IMR-90 (cell line): ENCODE measurements at regions not wholly inside any gene's neighbourhood (a gene's known extent, or its start where the extent isn't known, plus 50 kb on each side); places are given as distances from the start of the nearest gene placed in this dataset.

ENCODE experiments used
- ATAC-seq: fragments of 200-7000 bp; cut with Tn5 transposase; 2 replicates; pipeline ENCODE4 v1.9.1; 2020; ENCODE audit warnings: low read depth, mild to moderate bottlenecking, moderate library complexity
- BruUV-seq: library from RNA; stranded (reverse); fragments of 400-500 nt; replicated peaks from 2 replicates; lab custom pipeline; 2021; lab: Mats Ljungman, UMichigan
- CTCF ChIA-PET: fragments of 300-600 bp; formaldehyde crosslinking; extraction: SDS; loops from one replicate; lab custom pipeline; 2021; ENCODE audit warnings: antibody characterized with exemption; lab: Yijun Ruan, JAX
- POLR2A ChIA-PET: fragments of 300-600 bp; sonication (Branson Sonifier 250); formaldehyde crosslinking; loops from one replicate; lab custom pipeline; 2022; ENCODE audit warnings: antibody characterized with exemption; ENCODE audit not compliant: unreplicated experiment; lab: Charles Lee
- DNase-seq: peaks from one replicate; pipeline ENCODE4 v3.0.0; 2013
- H2AFZ ChIP-seq: replicated peaks from 2 replicates; pipeline ENCODE3; 2013; ENCODE audit warnings: low read length, mild to moderate bottlenecking; ENCODE audit not compliant: poor library complexity
- H2AK5ac ChIP-seq: 2 replicates; pipeline ENCODE4 v1.6.1; 2013; ENCODE audit warnings: low read depth, low read length, inconsistent platforms
- H2AK9ac ChIP-seq: replicated peaks from 2 replicates; pipeline ENCODE3; 2013; ENCODE audit warnings: mild to moderate bottlenecking, low read depth, low read length, moderate library complexity; ENCODE audit not compliant: poor library complexity
- H2BK120ac ChIP-seq: 2 replicates; pipeline ENCODE4 v1.6.1; 2013; ENCODE audit warnings: low read depth, low read length, inconsistent platforms
- H2BK15ac ChIP-seq: 3 replicates; pipeline ENCODE4 v1.6.1; 2013; ENCODE audit warnings: low read depth, low read length, inconsistent platforms
- H2BK20ac ChIP-seq: 2 replicates; pipeline ENCODE4 v1.6.1; 2013; ENCODE audit warnings: low read depth, mild to moderate bottlenecking, inconsistent platforms, low read length, moderate library complexity
- H2BK5ac ChIP-seq: 2 replicates; pipeline ENCODE4 v1.6.1; 2013; ENCODE audit warnings: mild to moderate bottlenecking, low read depth, low read length, inconsistent platforms; ENCODE audit not compliant: poor library complexity, severe bottlenecking
- H3K14ac ChIP-seq: replicated peaks from 2 replicates; pipeline ENCODE4 v1.6.1; 2013; ENCODE audit warnings: low read depth, low read length, inconsistent platforms
- H3K18ac ChIP-seq: 2 replicates; pipeline ENCODE4 v1.6.1; 2013; ENCODE audit warnings: low read depth, low read length, control low read depth
- H3K23ac ChIP-seq: 2 replicates; pipeline ENCODE4 v1.6.1; 2013; ENCODE audit warnings: low read depth, low read length, inconsistent platforms
- H3K27ac ChIP-seq: 2 replicates; pipeline ENCODE4 v1.5.1; 2013; ENCODE audit warnings: mild to moderate bottlenecking, control low read depth, low read length; ENCODE audit not compliant: insufficient read depth
- H3K27me3 ChIP-seq: 2 replicates; pipeline ENCODE4 v1.6.1; 2013; ENCODE audit warnings: low read length; ENCODE audit not compliant: control insufficient read depth, insufficient read depth
- H3K36me3 ChIP-seq: 2 replicates; pipeline ENCODE4 v1.6.1; 2013; ENCODE audit warnings: low read length, mixed read lengths; ENCODE audit not compliant: control insufficient read depth, insufficient read depth
- H3K4ac ChIP-seq: 2 replicates; pipeline ENCODE4 v1.6.1; 2013; ENCODE audit warnings: low read depth, low read length, inconsistent platforms
- H3K4me1 ChIP-seq: 2 replicates; pipeline ENCODE4 v1.6.1; 2013; ENCODE audit warnings: low read length, mixed read lengths; ENCODE audit not compliant: control insufficient read depth, insufficient read depth
- H3K4me2 ChIP-seq: 2 replicates; pipeline ENCODE4 v1.6.1; 2013; ENCODE audit warnings: low read depth, mild to moderate bottlenecking, control low read depth, low read length, moderate library complexity
- H3K4me3 ChIP-seq: 2 replicates; pipeline ENCODE4 v1.5.1; 2013; ENCODE audit warnings: low read depth, mild to moderate bottlenecking, control low read depth, low read length, moderate library complexity; ENCODE audit not compliant: insufficient read depth
- H3K56ac ChIP-seq: 2 replicates; pipeline ENCODE4 v1.6.1; 2013; ENCODE audit warnings: low read length, inconsistent platforms; ENCODE audit not compliant: insufficient read depth; ENCODE audit errors: extremely low read depth
- H3K79me1 ChIP-seq, 2 experiments: 2 replicates each; pipeline ENCODE4 v1.6.1; 2013; ENCODE audit warnings: low read length in 2 of 2, inconsistent platforms in 1 of 2, low read depth in 1 of 2
- H3K9ac ChIP-seq: 2 replicates; pipeline ENCODE4 v1.6.1; 2013; ENCODE audit warnings: low read depth, low read length, control low read depth
- H3K9me1 ChIP-seq: 2 replicates; pipeline ENCODE4 v1.6.1; 2013; ENCODE audit warnings: low read length, inconsistent platforms; ENCODE audit not compliant: insufficient read depth
- H3K9me3 ChIP-seq: 2 replicates; pipeline ENCODE4 v1.6.1; 2013; ENCODE audit warnings: low read length; ENCODE audit not compliant: control insufficient read depth, insufficient read depth
- H4K20me1 ChIP-seq: 2 replicates; pipeline ENCODE4 v1.6.1; 2013; ENCODE audit warnings: low read length, inconsistent platforms; ENCODE audit not compliant: insufficient read depth
- H4K5ac ChIP-seq: 2 replicates; pipeline ENCODE4 v1.6.1; 2013; ENCODE audit warnings: mild to moderate bottlenecking, low read depth, low read length, control low read depth
- H4K8ac ChIP-seq, 2 experiments: 2 replicates each; pipeline ENCODE4 v1.6.1; 2013; ENCODE audit warnings: low read depth in 2 of 2, low read length in 2 of 2, control low read depth in 1 of 2, inconsistent platforms in 1 of 2
- H4K91ac ChIP-seq: 2 replicates; pipeline ENCODE4 v1.6.1; 2013; ENCODE audit warnings: low read depth, low read length, inconsistent platforms; ENCODE audit not compliant: insufficient read depth
- BHLHE40 ChIP-seq: fragments of 150-350 bp; IDR thresholded peaks from 2 replicates; pipeline ENCODE4 v1.6.1; 2016; ENCODE audit warnings: mild to moderate bottlenecking, low read depth, low read length
- CEBPB ChIP-seq: IDR thresholded peaks from 2 replicates; pipeline ENCODE4 v1.6.1; 2012; ENCODE audit warnings: low read depth, low read length, improper control_type of control experiment
- CHD1 ChIP-seq: IDR thresholded peaks from 2 replicates; pipeline ENCODE4 v1.6.1; 2012; ENCODE audit warnings: low read depth, low read length, improper control_type of control experiment
- FOS ChIP-seq: fragments of 150-350 bp; IDR thresholded peaks from 2 replicates; pipeline ENCODE4 v1.6.1; 2016; ENCODE audit warnings: low read depth, low read length
- MAFK ChIP-seq: IDR thresholded peaks from 2 replicates; pipeline ENCODE4 v1.6.1; 2012; ENCODE audit warnings: low read depth, low read length, improper control_type of control experiment
- MAZ ChIP-seq: IDR thresholded peaks from 2 replicates; pipeline ENCODE4 v1.6.1; 2012; ENCODE audit warnings: low read depth, mild to moderate bottlenecking, low read length, improper control_type of control experiment, moderate library complexity, borderline replicate concordance
- MXI1 ChIP-seq: IDR thresholded peaks from 2 replicates; pipeline ENCODE4 v1.6.1; 2012; ENCODE audit warnings: low read depth, mild to moderate bottlenecking, low read length, moderate library complexity, borderline replicate concordance
- NFE2L2 ChIP-seq: fragments of 150-350 bp; IDR thresholded peaks from 2 replicates; pipeline ENCODE4 v1.6.1; 2016; ENCODE audit warnings: low read depth, mild to moderate bottlenecking, low read length
- POLR2A ChIP-seq: IDR thresholded peaks from 2 replicates; pipeline ENCODE4 v1.6.1; 2012; ENCODE audit warnings: mild to moderate bottlenecking, low read depth, low read length
- RCOR1 ChIP-seq: IDR thresholded peaks from 2 replicates; pipeline ENCODE4 v1.6.1; 2012; ENCODE audit warnings: mild to moderate bottlenecking, low read length, improper control_type of control experiment; ENCODE audit not compliant: insufficient replicate concordance
- RFX5 ChIP-seq: IDR thresholded peaks from 2 replicates; pipeline ENCODE4 v1.8.0; 2012; ENCODE audit warnings: low read depth, mild to moderate bottlenecking, low read length, moderate library complexity
- SMC3 ChIP-seq: fragments of 150-350 bp; IDR thresholded peaks from 2 replicates; pipeline ENCODE4 v1.6.1; 2016; ENCODE audit warnings: low read depth, mild to moderate bottlenecking, antibody characterized with exemption, low read length, moderate library complexity
- WGBS, 2 experiments: methylation state at CpG; one replicate each; pipeline versions ENCODE4 v1.1.5 to v1.1.7; 2013; ENCODE audit warnings: missing lambda C conversion rate in 2 of 2; ENCODE audit not compliant: insufficient read length in 1 of 2; ENCODE audit errors: extremely low coverage in 2 of 2; 5-methylcytosine and 5-hydroxymethylcytosine counted together
- dilution Hi-C: fragments of 300-500 bp; cut with HindIII; formaldehyde crosslinking; loops from one replicate; pipeline ENCODE4 v1.14.3; 2018; ENCODE audit warnings: low sequenced_read_pairs; ENCODE audit not compliant: unreplicated experiment
- in situ Hi-C: fragments of 300-500 bp; cut with MboI; formaldehyde crosslinking; loops from 3 replicates; pipeline ENCODE4 v1.14.3; 2019; ENCODE audit warnings: low sequenced_read_pairs, inconsistent platforms, mixed read lengths
- intact Hi-C: fragments of 100-400 bp; cut with micrococcal nuclease; formaldehyde crosslinking; loops from 2 replicates; pipeline ENCODE4 v1.10.0; 2022
- TF ChIP-seq, protein P1 (sequence below): fragments of 150-350 bp; IDR thresholded peaks from 2 replicates; pipeline ENCODE4 v1.6.1; 2016; ENCODE audit warnings: low read depth, mild to moderate bottlenecking, low read length, moderate library complexity, borderline replicate concordance
- TF ChIP-seq, protein P2 (sequence below): conservative IDR thresholded peaks from 2 replicates; pipeline ENCODE4 v1.5.1; 2012; ENCODE audit warnings: mild to moderate bottlenecking, low read depth, low read length, improper control_type of control experiment
- TF ChIP-seq, protein P3 (sequence below): fragments of 150-350 bp; IDR thresholded peaks from 2 replicates; pipeline ENCODE4 v1.6.1; 2017; ENCODE audit warnings: mild to moderate bottlenecking, antibody characterized with exemption, low read length, low read depth

DNA sequence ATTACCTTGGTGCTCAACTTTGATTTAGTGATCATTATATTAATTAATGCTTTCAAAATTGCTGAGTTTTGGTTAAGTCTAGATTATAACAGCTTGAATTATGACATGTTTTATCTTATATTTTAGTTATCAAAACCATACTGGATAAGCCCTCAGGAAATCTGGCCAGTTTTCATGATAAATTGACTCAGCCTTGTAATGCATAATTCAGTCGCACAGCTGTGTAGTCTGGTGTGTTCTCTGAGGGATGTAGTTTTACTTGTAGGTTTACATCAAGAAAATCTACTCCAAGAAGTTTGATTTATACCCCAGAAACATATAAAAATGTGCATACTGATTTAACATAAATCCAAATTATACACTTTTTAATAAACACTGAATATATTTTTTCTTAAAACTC is 477.5 kb downstream of the SPRY1 start:
- Histone ChIP-seq H2BK20ac (no peak overlapping the region), H4K5ac (no peak overlapping the region), H3K4me2 (no peak overlapping the region), H3K14ac (no peak overlapping the region), H3K9ac (no peak overlapping the region), H4K20me1 (no peaks in the 10 kb centered on the region), H3K18ac (no peak overlapping the region), H3K36me3 (no peaks in the 10 kb centered on the region), H4K91ac (no peak overlapping the region), H3K23ac (no peak overlapping the region), H4K8ac (no peak overlapping the region), H2BK120ac (no peak overlapping the region), H2AFZ (no peak overlapping the region), H2AK5ac (no peak overlapping the region), H3K4ac (no peak overlapping the region), H2BK15ac (no peak overlapping the region), H3K56ac (no peak overlapping the region), H3K4me3 (no peak overlapping the region), H3K9me3 (no peaks in the 10 kb centered on the region), H3K9me1 (no peaks in the 10 kb centered on the region), H2AK9ac (no peak overlapping the region), H2BK5ac (no peak overlapping the region), H3K79me1 (no peaks in the 10 kb centered on the region), H3K4me1 (no peaks in the 10 kb centered on the region), H3K27me3 (no peaks in the 10 kb centered on the region), H3K27ac (no peak overlapping the region)
- no TSS peak for BruUV-seq
- no peak for DNase-seq
- ATAC-seq: no peak
- dilution Hi-C loops: no loop called here
- CTCF ChIA-PET: interaction anchor here (0.6 kb wide), 1 partner anchor 9 kb away, joined by 3 read pairs; no protein-coding TSS in a partner anchor
- no CpG with 5 or more reads among the region's 1 CpG for WGBS, 2 experiments
- in situ Hi-C loops: no loop called here
- intact Hi-C loops: no loop called here
- TF ChIP-seq MXI1: no peak
- no peak for TF ChIP-seq NFE2L2
- TF ChIP-seq RFX5: no peak
- TF ChIP-seq, protein P1, sequence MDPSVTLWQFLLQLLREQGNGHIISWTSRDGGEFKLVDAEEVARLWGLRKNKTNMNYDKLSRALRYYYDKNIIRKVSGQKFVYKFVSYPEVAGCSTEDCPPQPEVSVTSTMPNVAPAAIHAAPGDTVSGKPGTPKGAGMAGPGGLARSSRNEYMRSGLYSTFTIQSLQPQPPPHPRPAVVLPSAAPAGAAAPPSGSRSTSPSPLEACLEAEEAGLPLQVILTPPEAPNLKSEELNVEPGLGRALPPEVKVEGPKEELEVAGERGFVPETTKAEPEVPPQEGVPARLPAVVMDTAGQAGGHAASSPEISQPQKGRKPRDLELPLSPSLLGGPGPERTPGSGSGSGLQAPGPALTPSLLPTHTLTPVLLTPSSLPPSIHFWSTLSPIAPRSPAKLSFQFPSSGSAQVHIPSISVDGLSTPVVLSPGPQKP: no peak
- TF ChIP-seq POLR2A: no peak
- TF ChIP-seq, protein P2, sequence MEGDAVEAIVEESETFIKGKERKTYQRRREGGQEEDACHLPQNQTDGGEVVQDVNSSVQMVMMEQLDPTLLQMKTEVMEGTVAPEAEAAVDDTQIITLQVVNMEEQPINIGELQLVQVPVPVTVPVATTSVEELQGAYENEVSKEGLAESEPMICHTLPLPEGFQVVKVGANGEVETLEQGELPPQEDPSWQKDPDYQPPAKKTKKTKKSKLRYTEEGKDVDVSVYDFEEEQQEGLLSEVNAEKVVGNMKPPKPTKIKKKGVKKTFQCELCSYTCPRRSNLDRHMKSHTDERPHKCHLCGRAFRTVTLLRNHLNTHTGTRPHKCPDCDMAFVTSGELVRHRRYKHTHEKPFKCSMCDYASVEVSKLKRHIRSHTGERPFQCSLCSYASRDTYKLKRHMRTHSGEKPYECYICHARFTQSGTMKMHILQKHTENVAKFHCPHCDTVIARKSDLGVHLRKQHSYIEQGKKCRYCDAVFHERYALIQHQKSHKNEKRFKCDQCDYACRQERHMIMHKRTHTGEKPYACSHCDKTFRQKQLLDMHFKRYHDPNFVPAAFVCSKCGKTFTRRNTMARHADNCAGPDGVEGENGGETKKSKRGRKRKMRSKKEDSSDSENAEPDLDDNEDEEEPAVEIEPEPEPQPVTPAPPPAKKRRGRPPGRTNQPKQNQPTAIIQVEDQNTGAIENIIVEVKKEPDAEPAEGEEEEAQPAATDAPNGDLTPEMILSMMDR: no peak
- TF ChIP-seq, protein P3, sequence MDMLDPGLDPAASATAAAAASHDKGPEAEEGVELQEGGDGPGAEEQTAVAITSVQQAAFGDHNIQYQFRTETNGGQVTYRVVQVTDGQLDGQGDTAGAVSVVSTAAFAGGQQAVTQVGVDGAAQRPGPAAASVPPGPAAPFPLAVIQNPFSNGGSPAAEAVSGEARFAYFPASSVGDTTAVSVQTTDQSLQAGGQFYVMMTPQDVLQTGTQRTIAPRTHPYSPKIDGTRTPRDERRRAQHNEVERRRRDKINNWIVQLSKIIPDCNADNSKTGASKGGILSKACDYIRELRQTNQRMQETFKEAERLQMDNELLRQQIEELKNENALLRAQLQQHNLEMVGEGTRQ: no peak
- no peak for TF ChIP-seq FOS
- no peak for TF ChIP-seq RCOR1
- TF ChIP-seq MAZ: no peak
- TF ChIP-seq CHD1: no peak
- no peak for TF ChIP-seq CEBPB
- no peak for TF ChIP-seq SMC3
- TF ChIP-seq MAFK: no peak
- no peak for TF ChIP-seq BHLHE40
- POLR2A ChIA-PET: no interaction called here
